Thyroid gland (tissue), 4 donors: ENCODE measurements at regions not wholly inside any gene's neighbourhood (a gene's known extent, or its start where the extent isn't known, plus 50 kb on each side); places are given as distances from the start of the nearest gene placed in this dataset.

Experiments used
- DNase-seq, 2 donors: peaks; one replicate each; pipeline ENCODE4 v3.0.0-alpha.2; 2019
- H3K27ac ChIP-seq, 3 donors: fragments of 200-600 bp; sonication (generic); 1 replicate in 2 of 3; 2 replicates in 1 of 3; pipeline ENCODE4 v1.5.1; 2016 to 2019; ENCODE audit warnings: mild to moderate bottlenecking in 1 of 3, moderate library complexity in 1 of 3
- H3K27me3 ChIP-seq: fragments of 200-600 bp; sonication (generic); one replicate; pipeline ENCODE4 v1.5.1; 2019
- H3K36me3 ChIP-seq, 2 donors: fragments of 200-600 bp; sonication (generic); one replicate each; pipeline ENCODE4 v1.5.1; 2016 to 2019
- H3K4me1 ChIP-seq, 2 donors: fragments of 200-600 bp; sonication (generic); one replicate each; pipeline ENCODE4 v1.5.1; 2017 to 2019
- H3K4me3 ChIP-seq, 3 donors: fragments of 200-600 bp; sonication (generic); replicated peaks in 1 of 3; 1 replicate in 2 of 3; 2 replicates in 1 of 3; pipeline ENCODE4 v1.5.1; 2016; ENCODE audit warnings: mild to moderate bottlenecking in 1 of 3
- H3K9me3 ChIP-seq: fragments of 200-600 bp; sonication (generic); one replicate; pipeline ENCODE4 v1.5.1; 2017
- CTCF ChIP-seq, 6 experiments: fragments of 200-600 bp in 3 of 6; fragments of 450-650 bp in 3 of 6; sonication (generic) in 3 of 6; IDR thresholded peaks; one replicate each; pipeline ENCODE4 v1.5.1; 2016 to 2019; ENCODE audit warnings: antibody characterized with exemption in 6 of 6, mild to moderate bottlenecking in 2 of 6, inconsistent platforms in 1 of 6, moderate library complexity in 1 of 6
- POLR2A ChIP-seq, 2 donors: fragments of 450-650 bp; IDR thresholded peaks; one replicate each; pipeline ENCODE4 v1.6.1; 2017; ENCODE audit warnings: antibody characterized with exemption in 2 of 2, mild to moderate bottlenecking in 2 of 2, moderate library complexity in 1 of 2
- WGBS, 2 donors: methylation state at CpG; one replicate each; pipeline ENCODE4 v1.1.5; 2017; 5-methylcytosine and 5-hydroxymethylcytosine counted together
- intact Hi-C: fragments of 100-400 bp; cut with DNase I; formaldehyde crosslinking; loops from one replicate; pipeline ENCODE4 v1.15.1; 2023

GRCh38 chr13:27730191-27730590, 62.1 kb upstream of the GSX1 start:
- H3K27me3 ChIP-seq: no peaks in the 10 kb centered on the region
- WGBS, 2 donors: 73 to 81% methylated on average over 6 of the region's 6 CpGs

More at GRCh38 chr13:27730191-27730590, 62.1 kb upstream of the GSX1 start:
- no peak for DNase-seq
- Histone ChIP-seq H3K27ac (no peak overlapping the region), H3K36me3 (no peaks in the 10 kb centered on the region), H3K9me3 (no peaks in the 10 kb centered on the region), H3K4me1 (no peaks in the 10 kb centered on the region), H3K4me3 (no peak overlapping the region)
- intact Hi-C loops: no loop called here
- TF ChIP-seq CTCF (IDR thresholded peaks at IDR 0.05) (no peak), POLR2A (IDR thresholded peaks at IDR 0.05) (no peak)
